HG03097 (cell line): ENCODE measurements at regions not wholly inside any gene's neighbourhood (a gene's known extent, or its start where the extent isn't known, plus 50 kb on each side); places are given as distances from the start of the nearest gene placed in this dataset.
"Not testable (repeated sequence)": the region's sequence is repeated elsewhere in the genome, so short reads cannot be mapped to it uniquely, and the experiment has no call there.

Experiments used
- ATAC-seq: cut with Tn5 transposase; IDR thresholded peaks from one replicate; pipeline ENCODE4 v1.9.1; 2021; ENCODE audit not compliant: unreplicated experiment, low FRiP score

DNA sequence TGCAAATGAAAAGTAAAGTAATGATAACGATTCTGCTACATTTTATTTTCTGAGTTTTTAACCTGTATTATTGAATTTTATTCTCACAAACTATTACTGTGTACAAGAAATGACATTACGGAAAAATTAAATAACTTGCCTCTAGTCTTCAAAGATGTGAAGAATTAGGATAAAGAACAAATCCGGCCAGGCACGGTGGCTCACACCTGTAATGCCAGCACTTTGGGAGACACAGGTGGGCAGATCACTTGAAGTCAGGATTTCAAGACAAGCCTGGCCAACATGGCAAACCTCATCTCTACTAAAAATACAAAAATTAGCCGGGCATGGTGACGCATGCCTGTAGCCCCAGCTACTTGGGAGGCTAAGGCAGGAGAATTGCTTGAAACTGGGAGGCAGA, 1584.4 kb upstream of the SEL1L start:
- ATAC-seq = no peak

DNA sequence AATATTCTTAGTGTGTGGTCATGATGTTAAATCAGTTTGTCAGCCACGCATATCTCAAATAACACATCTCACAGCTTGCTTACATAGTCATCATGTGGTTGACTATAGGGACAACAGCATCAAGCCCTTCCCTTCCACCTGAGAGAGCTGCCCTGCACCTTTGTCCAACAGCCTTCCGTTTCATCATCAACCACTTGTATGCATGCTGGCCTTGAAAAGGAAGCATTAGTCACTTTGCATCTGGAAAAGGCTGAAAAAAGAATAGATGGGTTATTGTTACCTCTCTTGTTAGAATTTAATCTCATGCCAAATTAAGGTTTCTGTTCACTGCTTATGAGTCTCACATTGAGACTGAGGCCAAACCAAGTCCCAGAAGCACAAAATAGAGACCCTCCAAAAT, 1586.5 kb upstream of the SEL1L start:
- ATAC-seq = no peak

DNA sequence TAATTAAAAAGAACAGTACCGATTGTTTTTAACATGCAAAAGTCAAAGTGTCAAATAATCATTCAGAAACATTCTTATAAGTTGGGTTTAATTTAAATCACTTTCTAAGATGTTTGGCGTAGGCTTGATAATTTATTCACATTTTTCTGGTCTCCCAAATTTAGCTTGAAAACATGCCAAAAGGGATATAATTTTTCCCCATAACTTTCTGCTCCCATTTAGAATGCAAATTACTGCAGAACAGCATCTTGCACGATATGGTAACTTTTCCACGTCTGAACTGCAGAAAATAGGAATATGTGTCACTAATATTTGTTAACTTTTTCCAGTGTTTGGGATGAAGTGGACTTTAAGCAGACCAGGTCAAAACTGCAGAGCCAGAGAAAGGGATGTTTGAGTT, 1592.4 kb upstream of the SEL1L start:
- ATAC-seq = no peak

DNA sequence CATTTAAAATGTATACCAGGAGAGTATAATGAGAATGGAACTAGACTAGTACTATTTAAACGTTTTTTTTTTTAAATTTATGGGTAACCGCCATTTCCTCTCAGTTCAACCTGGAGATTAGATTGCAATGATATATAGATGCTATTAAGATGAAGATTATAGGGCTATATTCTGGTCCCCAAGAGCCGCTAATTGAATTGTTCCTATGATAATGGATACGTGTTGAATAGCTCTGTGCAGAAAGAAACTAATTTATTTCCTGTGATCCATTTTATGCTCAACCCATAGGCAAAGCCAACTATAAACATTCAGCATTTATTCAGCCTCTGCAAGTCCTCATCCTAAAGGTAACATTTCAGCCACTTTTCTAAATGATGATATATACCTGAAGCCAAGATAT, 1595.1 kb upstream of the SEL1L start:
- no peak for ATAC-seq

DNA sequence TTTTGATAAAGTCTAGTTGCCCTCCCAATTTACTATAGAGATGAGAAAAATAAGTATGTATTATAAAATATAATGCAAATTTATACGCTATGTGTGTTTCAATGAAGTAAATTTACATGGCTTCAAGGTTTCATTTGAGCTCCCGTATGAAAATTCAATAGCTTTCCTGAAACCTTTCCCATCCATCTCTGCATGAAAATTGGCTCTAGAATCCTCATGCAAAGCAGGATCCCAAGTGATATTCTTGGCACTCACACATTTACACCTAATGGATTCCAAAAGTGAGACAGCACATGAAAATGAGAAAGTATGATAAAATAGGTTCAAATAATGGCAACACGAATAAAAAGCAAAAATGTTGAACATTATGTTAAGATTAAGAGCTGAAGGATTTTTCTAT, 1595.8 kb upstream of the SEL1L start:
- no peak for ATAC-seq

DNA sequence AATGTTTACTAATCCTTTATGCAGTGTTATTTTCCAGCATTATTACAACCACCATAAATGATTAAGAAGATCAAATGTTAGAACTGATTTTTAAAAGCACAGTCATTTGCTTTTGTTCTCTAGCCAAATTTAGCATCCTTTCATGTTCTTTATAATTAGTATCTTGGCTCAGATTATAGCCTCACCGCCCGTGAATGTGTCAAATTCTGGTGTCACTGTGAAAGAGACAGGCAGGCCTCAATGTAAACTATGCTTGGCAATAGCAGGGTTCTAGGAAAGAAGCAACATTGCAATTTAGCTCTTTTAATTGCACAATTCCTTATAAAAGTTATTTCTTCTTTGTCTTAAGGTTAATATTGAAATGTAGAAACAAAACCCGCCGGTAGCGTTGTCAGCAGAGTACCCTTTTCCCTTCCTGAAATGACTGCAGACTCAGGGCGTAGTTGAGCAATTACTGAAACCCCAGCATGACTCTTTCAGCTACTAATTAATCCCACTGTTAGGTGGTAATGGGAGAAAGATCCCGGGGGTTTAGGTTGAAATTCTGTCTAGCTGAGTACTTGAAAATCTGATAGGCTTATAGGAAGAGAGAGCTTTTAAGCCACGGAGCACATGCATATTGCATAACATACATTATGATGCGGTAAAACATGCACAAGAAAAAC, 1600.5 kb upstream of the SEL1L start:
- no peak for ATAC-seq

GRCh38 chr14:83140756-83141155, 1607.1 kb upstream of the SEL1L start:
- no peak for ATAC-seq

DNA sequence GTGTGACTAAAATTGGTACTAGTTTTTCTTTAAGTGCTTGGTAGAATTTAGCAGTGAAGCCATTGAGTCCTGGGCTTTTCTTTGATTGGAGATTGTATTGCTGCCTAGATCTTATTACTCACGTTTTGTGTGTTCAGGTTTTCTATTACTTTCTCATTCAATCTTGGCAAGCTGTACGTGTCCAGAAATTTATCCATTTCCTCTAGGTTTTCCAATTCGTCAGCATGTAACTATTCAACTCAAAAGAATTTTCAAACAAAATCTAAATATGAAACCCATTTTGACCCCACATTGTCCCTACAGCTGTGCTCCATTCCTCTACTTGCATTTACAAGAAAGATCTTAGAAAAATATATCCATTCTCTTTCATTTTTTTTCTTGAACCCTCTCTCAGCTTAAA, 1613.4 kb upstream of the SEL1L start:
- ATAC-seq = no peak

- no peak for ATAC-seq
Measured at GRCh38 chr14:83151571-83151970, 1617.9 kb upstream of the SEL1L start.

DNA sequence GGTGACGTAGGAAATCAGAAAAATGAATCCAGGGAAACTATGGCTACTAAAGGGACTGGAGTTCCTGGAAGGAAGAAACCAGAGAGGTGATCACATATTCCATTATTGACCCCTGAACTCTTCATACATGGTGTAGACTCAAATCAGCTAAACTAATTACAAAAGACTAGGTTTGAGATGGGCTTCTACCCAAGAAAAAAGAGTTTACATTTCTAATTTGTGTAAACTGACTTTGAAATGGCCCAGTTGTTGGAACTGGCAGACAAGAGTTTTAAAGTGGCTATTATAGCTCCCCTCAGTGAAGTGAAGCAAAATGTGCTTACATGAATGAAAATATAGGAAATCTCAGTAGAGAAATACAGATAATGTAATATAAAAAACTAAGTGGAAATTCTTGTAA, 1619.4 kb upstream of the SEL1L start:
- no peak for ATAC-seq

DNA sequence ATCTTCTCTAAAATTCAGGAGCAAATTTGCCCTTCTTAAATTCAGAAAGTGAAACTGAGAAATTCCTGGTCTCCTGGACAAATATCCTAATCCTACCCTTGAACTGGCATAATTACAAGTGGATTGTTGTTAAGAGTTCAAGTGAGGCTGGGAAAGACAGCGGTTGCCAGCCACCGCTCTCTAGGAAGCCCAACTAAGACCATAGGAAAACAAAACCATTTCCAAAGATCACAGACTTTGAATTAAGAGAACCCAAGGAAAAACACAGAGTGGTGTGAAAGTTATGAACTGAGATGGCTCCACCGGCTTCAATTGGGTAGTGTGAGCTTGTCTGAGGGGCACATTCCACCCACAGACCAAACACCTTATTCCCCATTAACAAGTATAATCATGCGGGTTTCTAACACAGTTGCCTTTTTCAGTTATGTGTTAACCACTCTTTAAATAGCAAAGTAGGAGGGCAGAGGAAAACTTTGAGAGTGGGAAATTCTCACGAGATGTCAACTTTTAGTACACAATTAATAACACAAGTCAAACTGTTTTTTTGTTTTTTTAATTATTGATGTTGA, 1628.8 kb upstream of the SEL1L start:
- ATAC-seq = no peak

DNA sequence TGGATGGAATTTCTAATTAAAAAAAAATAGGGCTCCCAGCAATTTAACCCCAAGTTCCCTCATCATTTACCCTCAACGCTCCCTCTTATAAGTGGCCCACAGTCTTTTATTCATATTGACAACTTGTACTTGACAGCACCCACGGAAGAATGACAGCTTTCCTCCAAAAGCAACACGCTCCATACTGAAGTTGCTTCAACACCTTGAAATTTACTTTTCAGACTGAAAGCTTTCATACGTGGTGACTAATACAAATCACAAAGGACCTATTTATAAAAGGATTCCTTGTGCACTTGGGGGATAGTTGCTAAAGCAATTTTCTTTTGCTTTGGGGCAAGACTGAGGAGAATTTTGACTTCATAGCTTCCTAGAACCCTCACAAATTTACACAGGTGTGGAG, 1629.4 kb upstream of the SEL1L start:
- ATAC-seq = no peak

DNA sequence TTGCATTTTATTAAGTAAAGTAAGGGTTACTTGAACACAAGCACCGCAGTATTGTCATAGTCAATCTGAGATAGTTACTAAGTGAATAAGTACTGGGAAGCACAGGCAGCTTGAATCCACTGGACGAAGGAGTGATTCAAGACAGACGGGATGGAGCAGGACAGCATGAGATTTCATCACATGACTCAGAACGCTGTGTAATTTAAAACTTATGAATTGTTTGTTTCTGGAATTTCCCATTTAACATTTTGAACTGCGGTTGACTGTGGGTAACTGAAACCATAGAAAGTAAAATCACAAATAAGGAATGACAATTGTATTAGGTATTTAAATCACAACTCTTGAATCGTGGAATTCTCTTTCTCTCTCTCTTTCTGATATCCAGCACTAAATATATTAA, 1630.4 kb upstream of the SEL1L start:
- ATAC-seq = no peak

- no peak for ATAC-seq
Measured at GRCh38 chr14:83164591-83164990, 1630.9 kb upstream of the SEL1L start.

DNA sequence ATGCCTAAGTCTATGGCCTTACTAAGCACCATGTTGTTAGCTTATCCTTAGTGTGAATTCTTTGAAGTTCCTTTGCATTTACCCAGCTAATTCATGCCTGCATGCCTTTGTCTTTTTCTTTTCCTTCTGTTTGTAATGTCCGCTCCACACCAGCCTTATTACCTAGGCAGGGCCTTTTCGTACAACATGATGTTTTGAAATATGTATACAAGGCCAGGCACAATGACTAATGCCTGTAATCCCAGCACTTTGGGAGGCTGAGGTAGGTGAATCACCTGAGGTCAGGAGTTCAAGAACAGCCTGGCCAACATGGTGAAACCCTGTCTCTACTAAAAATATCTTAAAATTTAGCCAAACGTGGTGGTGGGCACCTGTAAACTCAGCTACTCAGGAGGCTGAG, 1636.5 kb upstream of the SEL1L start:
- ATAC-seq = no peak

- ATAC-seq = no peak
Measured at GRCh38 chr14:83171761-83172160, 1638.1 kb upstream of the SEL1L start.

GRCh38 chr14:83172363-83172762, 1638.7 kb upstream of the SEL1L start:
- ATAC-seq = no peak

GRCh38 chr14:83173687-83174086, 1640.0 kb upstream of the SEL1L start:
- no peak for ATAC-seq

- ATAC-seq = no peak
Measured at GRCh38 chr14:83184531-83184930, 1650.9 kb upstream of the SEL1L start.

GRCh38 chr14:83188311-83188710, 1654.7 kb upstream of the SEL1L start:
- not testable (repeated sequence) for ATAC-seq

GRCh38 chr14:83196236-83196635, 1662.6 kb upstream of the SEL1L start:
- ATAC-seq = no peak

GRCh38 chr14:83197271-83197670, 1663.6 kb upstream of the SEL1L start:
- ATAC-seq = no peak

- no peak for ATAC-seq
Measured at GRCh38 chr14:83207550-83207949, 1673.9 kb upstream of the SEL1L start.
